Keratinocyte (primary cell): ENCODE measurements at regions not wholly inside any gene's neighbourhood (a gene's known extent, or its start where the extent isn't known, plus 50 kb on each side); places are given as distances from the start of the nearest gene placed in this dataset.

ENCODE experiments used
- DNase-seq: peaks from one replicate; pipeline ENCODE4 v3.0.0-alpha.2; 2011; ENCODE audit warnings: low read depth, missing footprints, low spot score
- FAIRE-seq: peaks from 2 replicates; lab custom pipeline; 2011; peaks lifted over from hg19 to GRCh38; lab: Jason Lieb, UNC
- H2AFZ ChIP-seq: 2 replicates; pipeline ENCODE4 v1.6.0; 2012; ENCODE audit warnings: low read length, control low read depth, inconsistent platforms; ENCODE audit not compliant: control insufficient read depth
- H3K27ac ChIP-seq: 2 replicates; pipeline ENCODE4 v1.5.1; 2011; ENCODE audit warnings: low read length; ENCODE audit not compliant: control insufficient read depth, insufficient read depth
- H3K27me3 ChIP-seq: 3 replicates; pipeline ENCODE4 v1.6.0; 2011; ENCODE audit warnings: low read length; ENCODE audit not compliant: control insufficient read depth, insufficient read depth; ENCODE audit errors: extremely low read depth
- H3K36me3 ChIP-seq, 2 experiments: 2 replicates in 1 of 2; 3 replicates in 1 of 2; pipeline ENCODE4 v1.5.1; 2011; ENCODE audit warnings: low read length in 2 of 2, mild to moderate bottlenecking in 1 of 2; ENCODE audit not compliant: control insufficient read depth in 2 of 2, insufficient read depth in 2 of 2; ENCODE audit errors: extremely low read depth in 1 of 2
- H3K4me1 ChIP-seq: 3 replicates; pipeline ENCODE4 v1.5.1; 2011; ENCODE audit warnings: low read length; ENCODE audit not compliant: control insufficient read depth, insufficient read depth; ENCODE audit errors: extremely low read depth
- H3K4me2 ChIP-seq: 3 replicates; pipeline ENCODE4 v1.6.0; 2011; ENCODE audit warnings: low read depth, low read length; ENCODE audit not compliant: control insufficient read depth, insufficient read depth; ENCODE audit errors: extremely low read depth
- H3K4me3 ChIP-seq, 3 experiments: fragments of 200-600 bp in 1 of 3; sonication (generic) in 1 of 3; 2 replicates in 2 of 3; 3 replicates in 1 of 3; pipeline ENCODE4 v1.5.1; 2011 to 2016; ENCODE audit warnings: low read length in 3 of 3, mild to moderate bottlenecking in 3 of 3, control low read depth in 2 of 3, inconsistent platforms in 1 of 3, low read depth in 1 of 3, mixed read lengths in 1 of 3, mixed run types in 1 of 3, moderate library complexity in 1 of 3; ENCODE audit not compliant: control insufficient read depth in 2 of 3, insufficient read depth in 2 of 3; ENCODE audit errors: extremely low read depth in 1 of 3
- H3K79me2 ChIP-seq: 2 replicates; pipeline ENCODE4 v1.6.0; 2012; ENCODE audit warnings: low read length; ENCODE audit not compliant: control insufficient read depth, insufficient read depth
- H3K9ac ChIP-seq: 3 replicates; pipeline ENCODE4 v1.6.0; 2011; ENCODE audit warnings: low read length; ENCODE audit not compliant: control insufficient read depth, insufficient read depth; ENCODE audit errors: extremely low read depth
- H3K9me1 ChIP-seq: 3 replicates; pipeline ENCODE4 v1.6.0; 2011; ENCODE audit warnings: low read length; ENCODE audit not compliant: control insufficient read depth, insufficient read depth; ENCODE audit errors: extremely low read depth
- H3K9me3 ChIP-seq: 2 replicates; pipeline ENCODE4 v1.5.1; 2012; ENCODE audit warnings: low read depth, low read length; ENCODE audit not compliant: control insufficient read depth
- H4K20me1 ChIP-seq: 3 replicates; pipeline ENCODE4 v1.6.0; 2011; ENCODE audit warnings: low read length; ENCODE audit not compliant: control insufficient read depth, insufficient read depth; ENCODE audit errors: extremely low read depth
- EZH2 ChIP-seq: IDR thresholded peaks from one replicate; pipeline ENCODE4 v1.6.1; 2012; ENCODE audit warnings: inconsistent platforms, mild to moderate bottlenecking, low read length, moderate library complexity
- dilution Hi-C: fragments of 300-500 bp; cut with MboI; formaldehyde crosslinking; loops from one replicate; pipeline ENCODE4 v1.7.0; 2020; ENCODE audit warnings: low sequenced_read_pairs; ENCODE audit not compliant: extremely low pct_ligation_motif_present
- TF ChIP-seq, protein P1 (sequence below), 3 experiments: IDR thresholded peaks in 1 of 3; conservative IDR thresholded peaks in 1 of 3; optimal IDR thresholded peaks in 1 of 3; 2 replicates in 2 of 3; 3 replicates in 1 of 3; pipeline versions ENCODE3 to v1.5.1; 2011; ENCODE audit warnings: low read length in 3 of 3, mild to moderate bottlenecking in 3 of 3, moderate library complexity in 2 of 3, control low read depth in 1 of 3, inconsistent platforms in 1 of 3; ENCODE audit not compliant: insufficient read depth in 2 of 3; ENCODE audit errors: extremely low read depth in 1 of 3

DNA sequence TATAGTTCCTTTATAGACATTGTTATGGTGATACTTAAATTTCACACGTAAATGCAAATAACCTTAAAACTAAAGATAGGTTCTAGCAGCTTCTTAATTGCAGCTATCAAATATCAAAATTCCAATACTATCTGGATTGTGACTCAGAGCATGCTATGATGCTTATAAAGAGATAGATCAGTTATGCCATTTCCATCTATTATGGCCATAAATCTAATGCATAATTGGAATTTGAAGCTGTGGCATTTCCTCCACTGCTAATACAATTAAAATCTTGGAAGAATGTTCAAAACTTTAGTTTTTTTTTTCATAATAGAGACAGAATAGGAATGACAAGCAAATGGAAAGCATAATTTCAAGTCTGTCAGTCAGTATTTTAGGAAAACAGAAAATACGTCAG lies 220.8 kb upstream of the GALNT5 start:
- no peaks in the 10 kb centered on the region for H3K9me1 ChIP-seq
- peaks cover 9% of the 10 kb centered on the region for H3K4me1 ChIP-seq
- H3K27me3 ChIP-seq = peaks cover 3% of the 10 kb centered on the region
- no peaks in the 10 kb centered on the region for H3K36me3 ChIP-seq
- no peak overlapping the region for H3K27ac ChIP-seq
- H2AFZ ChIP-seq = no peak overlapping the region
- no peak for DNase-seq
- H3K79me2 ChIP-seq = no peaks in the 10 kb centered on the region
- no peak overlapping the region for H3K4me3 ChIP-seq
- TF ChIP-seq, protein P1, sequence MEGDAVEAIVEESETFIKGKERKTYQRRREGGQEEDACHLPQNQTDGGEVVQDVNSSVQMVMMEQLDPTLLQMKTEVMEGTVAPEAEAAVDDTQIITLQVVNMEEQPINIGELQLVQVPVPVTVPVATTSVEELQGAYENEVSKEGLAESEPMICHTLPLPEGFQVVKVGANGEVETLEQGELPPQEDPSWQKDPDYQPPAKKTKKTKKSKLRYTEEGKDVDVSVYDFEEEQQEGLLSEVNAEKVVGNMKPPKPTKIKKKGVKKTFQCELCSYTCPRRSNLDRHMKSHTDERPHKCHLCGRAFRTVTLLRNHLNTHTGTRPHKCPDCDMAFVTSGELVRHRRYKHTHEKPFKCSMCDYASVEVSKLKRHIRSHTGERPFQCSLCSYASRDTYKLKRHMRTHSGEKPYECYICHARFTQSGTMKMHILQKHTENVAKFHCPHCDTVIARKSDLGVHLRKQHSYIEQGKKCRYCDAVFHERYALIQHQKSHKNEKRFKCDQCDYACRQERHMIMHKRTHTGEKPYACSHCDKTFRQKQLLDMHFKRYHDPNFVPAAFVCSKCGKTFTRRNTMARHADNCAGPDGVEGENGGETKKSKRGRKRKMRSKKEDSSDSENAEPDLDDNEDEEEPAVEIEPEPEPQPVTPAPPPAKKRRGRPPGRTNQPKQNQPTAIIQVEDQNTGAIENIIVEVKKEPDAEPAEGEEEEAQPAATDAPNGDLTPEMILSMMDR (optimal IDR thresholded peaks at IDR 0.05 in 1 of 3, IDR thresholded peaks at IDR 0.05 in 1 of 3, conservative IDR thresholded peaks at IDR 0.05 in 1 of 3; ENCODE audit: extremely low read depth in 1 of 3, insufficient read depth in 2 of 3, low read length in 3 of 3) = no peak
- no peak for TF ChIP-seq EZH2
- no peak for FAIRE-seq
- no peak overlapping the region for H3K9ac ChIP-seq
- dilution Hi-C loops = no loop called here
- no peak overlapping the region for H3K4me2 ChIP-seq
- H3K9me3 ChIP-seq = no peaks in the 10 kb centered on the region
- H4K20me1 ChIP-seq = no peaks in the 10 kb centered on the region

- no peak for DNase-seq
- Histone ChIP-seq H3K27me3 (peaks cover 4% of the 10 kb centered on the region), H4K20me1 (no peaks in the 10 kb centered on the region), H3K4me2 (no peak overlapping the region), H3K4me1 (no peaks in the 10 kb centered on the region), H3K79me2 (no peaks in the 10 kb centered on the region), H3K27ac (no peak overlapping the region), H3K36me3 (no peaks in the 10 kb centered on the region), H3K9me3 (no peaks in the 10 kb centered on the region), H3K4me3 (no peak overlapping the region), H2AFZ (no peak overlapping the region), H3K9ac (no peak overlapping the region), H3K9me1 (no peaks in the 10 kb centered on the region)
- no peak for FAIRE-seq
- dilution Hi-C loops = no loop called here
- no peak for TF ChIP-seq EZH2
- TF ChIP-seq, protein P1 (optimal IDR thresholded peaks at IDR 0.05 in 1 of 3, IDR thresholded peaks at IDR 0.05 in 1 of 3, conservative IDR thresholded peaks at IDR 0.05 in 1 of 3; ENCODE audit: extremely low read depth in 1 of 3, insufficient read depth in 2 of 3, low read length in 3 of 3) = no peak
Measured at GRCh38 chr2:157043786-157044185, 213.7 kb upstream of the GALNT5 start.
